ENCODE measurements at regions not wholly inside any gene's neighbourhood (a gene's known extent, or its start where the extent isn't known, plus 50 kb on each side); places are given as distances from the start of the nearest gene placed in this dataset.

DNA sequence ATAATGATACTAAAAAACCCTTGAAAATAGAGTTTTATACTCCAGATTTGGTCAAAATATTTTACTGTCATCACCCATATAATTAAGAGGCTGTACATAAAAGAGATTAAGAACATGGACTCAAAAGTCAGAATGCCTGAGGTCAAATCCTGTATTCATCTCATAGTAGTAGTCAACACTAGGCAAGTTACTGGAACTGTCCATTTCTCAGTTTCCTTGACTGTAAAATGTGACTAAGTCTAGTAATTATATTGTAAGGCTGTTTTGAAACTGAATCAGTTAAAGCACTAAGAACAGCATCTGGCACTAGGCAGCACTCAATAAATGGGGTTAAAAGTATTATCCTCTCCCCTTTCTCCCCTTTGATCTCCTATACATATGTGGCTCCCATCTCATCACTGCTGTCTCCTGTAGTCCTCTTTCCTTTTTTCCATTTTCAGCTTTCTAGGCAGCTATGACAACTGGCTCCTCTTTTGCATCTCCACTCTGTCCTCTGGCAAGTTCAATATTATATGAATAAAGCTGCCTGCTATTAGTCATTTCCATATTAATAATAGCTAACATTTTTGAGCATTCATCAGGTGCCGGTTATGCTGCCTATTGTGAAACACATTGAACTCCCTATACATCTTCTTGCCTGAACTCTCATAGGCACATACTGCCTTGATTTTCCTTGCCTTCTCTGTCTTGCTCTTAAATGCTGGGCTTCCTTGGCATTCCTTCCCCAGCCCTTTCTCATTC, 185.8 kb upstream of the NREP start:
- Histone ChIP-seq H3K9me2 (replicated peaks; ENCODE audit: insufficient read depth, low read length) (no peaks in the 10 kb centered on the region), H3K27ac (ENCODE audit: low read length) (no peak overlapping the region), H2AFZ (ENCODE audit: low read length) (no peak overlapping the region), H3K27me3 (replicated peaks; ENCODE audit: insufficient read depth, low read length) (no peaks in the 10 kb centered on the region), H3K9ac (ENCODE audit: low read length) (no peak overlapping the region), H4K20me1 (ENCODE audit: insufficient read depth, low read length) (no peaks in the 10 kb centered on the region), H3K4me3 (ENCODE audit: low read length) (no peak overlapping the region), H3F3A (ENCODE audit: insufficient read depth, low read length) (no peaks in the 10 kb centered on the region), H3K9me3 (replicated peaks; ENCODE audit: insufficient read depth, low read length) (no peaks in the 10 kb centered on the region), H3K4me1 (ENCODE audit: low read length) (no peaks in the 10 kb centered on the region), H3K4me2 (ENCODE audit: low read depth, low read length) (no peak overlapping the region), H3K36me3 (replicated peaks; ENCODE audit: insufficient read depth, low read length) (no peaks in the 10 kb centered on the region), H3K79me2 (ENCODE audit: low read length) (no peaks in the 10 kb centered on the region)
- TF ChIP-seq EZH2 (optimal IDR thresholded peaks at IDR 0.05; ENCODE audit: low read depth, low read length) = no peak
- no peak for DNase-seq

DNA sequence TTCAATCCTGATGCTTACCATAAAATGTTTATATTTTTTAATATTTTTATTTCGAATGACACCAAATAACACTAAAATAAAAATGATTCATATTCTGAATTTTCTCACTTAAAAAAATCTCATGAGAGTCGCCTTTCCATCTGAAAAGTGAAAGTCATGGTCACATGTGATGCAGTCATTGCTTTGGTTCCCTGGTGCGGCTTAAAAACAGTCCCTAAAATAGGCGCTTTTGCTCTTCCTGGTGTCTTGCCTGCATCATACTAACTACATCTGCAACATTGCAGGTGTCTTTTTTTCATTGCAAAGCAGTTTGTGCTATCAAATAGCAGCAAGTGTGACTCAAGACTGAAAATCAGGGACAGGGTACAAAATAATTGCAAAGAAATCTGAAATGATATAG, 185.2 kb upstream of the NREP start:
- no peaks in the 10 kb centered on the region for H3K4me1 ChIP-seq (ENCODE audit: low read length)
- H3K79me2 ChIP-seq (ENCODE audit: low read length) = no peaks in the 10 kb centered on the region
- no peaks in the 10 kb centered on the region for H3K9me2 ChIP-seq (replicated peaks; ENCODE audit: insufficient read depth, low read length)
- no peaks in the 10 kb centered on the region for H4K20me1 ChIP-seq (ENCODE audit: insufficient read depth, low read length)
- H3K9me3 ChIP-seq (replicated peaks; ENCODE audit: insufficient read depth, low read length) = no peaks in the 10 kb centered on the region
- no peaks in the 10 kb centered on the region for H3K27me3 ChIP-seq (replicated peaks; ENCODE audit: insufficient read depth, low read length)
- H3K36me3 ChIP-seq (replicated peaks; ENCODE audit: insufficient read depth, low read length) = no peaks in the 10 kb centered on the region
- no peak for DNase-seq
- no peak overlapping the region for H2AFZ ChIP-seq (ENCODE audit: low read length)
- no peak overlapping the region for H3K9ac ChIP-seq (ENCODE audit: low read length)
- no peaks in the 10 kb centered on the region for H3F3A ChIP-seq (ENCODE audit: insufficient read depth, low read length)
- H3K4me2 ChIP-seq (ENCODE audit: low read depth, low read length) = no peak overlapping the region
- H3K4me3 ChIP-seq (ENCODE audit: low read length) = no peak overlapping the region
- no peak overlapping the region for H3K27ac ChIP-seq (ENCODE audit: low read length)
- TF ChIP-seq EZH2 (optimal IDR thresholded peaks at IDR 0.05; ENCODE audit: low read depth, low read length) = no peak
- TF ChIP-seq EZH2phosphoT487 (IDR thresholded peaks at IDR 0.05; ENCODE audit: low read length) = no peak
- TF ChIP-seq, protein P1, sequence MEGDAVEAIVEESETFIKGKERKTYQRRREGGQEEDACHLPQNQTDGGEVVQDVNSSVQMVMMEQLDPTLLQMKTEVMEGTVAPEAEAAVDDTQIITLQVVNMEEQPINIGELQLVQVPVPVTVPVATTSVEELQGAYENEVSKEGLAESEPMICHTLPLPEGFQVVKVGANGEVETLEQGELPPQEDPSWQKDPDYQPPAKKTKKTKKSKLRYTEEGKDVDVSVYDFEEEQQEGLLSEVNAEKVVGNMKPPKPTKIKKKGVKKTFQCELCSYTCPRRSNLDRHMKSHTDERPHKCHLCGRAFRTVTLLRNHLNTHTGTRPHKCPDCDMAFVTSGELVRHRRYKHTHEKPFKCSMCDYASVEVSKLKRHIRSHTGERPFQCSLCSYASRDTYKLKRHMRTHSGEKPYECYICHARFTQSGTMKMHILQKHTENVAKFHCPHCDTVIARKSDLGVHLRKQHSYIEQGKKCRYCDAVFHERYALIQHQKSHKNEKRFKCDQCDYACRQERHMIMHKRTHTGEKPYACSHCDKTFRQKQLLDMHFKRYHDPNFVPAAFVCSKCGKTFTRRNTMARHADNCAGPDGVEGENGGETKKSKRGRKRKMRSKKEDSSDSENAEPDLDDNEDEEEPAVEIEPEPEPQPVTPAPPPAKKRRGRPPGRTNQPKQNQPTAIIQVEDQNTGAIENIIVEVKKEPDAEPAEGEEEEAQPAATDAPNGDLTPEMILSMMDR (IDR thresholded peaks at IDR 0.05; ENCODE audit: low read length) = no peak

DNA sequence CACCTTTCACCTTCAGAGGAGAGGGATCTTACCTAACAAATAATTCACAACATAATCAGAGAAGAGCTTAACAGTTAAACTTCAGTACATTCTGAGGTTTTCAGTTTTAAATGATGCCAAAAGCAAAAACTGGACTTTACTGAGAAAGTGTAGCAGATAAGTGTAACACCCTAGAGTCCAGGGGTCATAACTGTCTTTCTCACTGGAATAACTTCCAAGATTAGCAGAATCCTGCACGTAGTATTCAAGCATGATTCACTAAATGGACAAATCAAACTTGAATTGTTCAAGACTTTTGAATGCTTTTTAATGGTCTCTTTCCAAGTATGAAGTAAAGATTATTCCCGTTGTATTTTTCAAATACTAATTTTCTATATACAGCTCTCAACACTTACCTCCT, 180.1 kb upstream of the NREP start:
- Histone ChIP-seq H2AFZ (ENCODE audit: low read length) (no peak overlapping the region), H3K4me2 (ENCODE audit: low read depth, low read length) (no peak overlapping the region), H3K9me3 (replicated peaks; ENCODE audit: insufficient read depth, low read length) (no peaks in the 10 kb centered on the region), H3K27me3 (replicated peaks; ENCODE audit: insufficient read depth, low read length) (no peaks in the 10 kb centered on the region), H3K9ac (ENCODE audit: low read length) (no peak overlapping the region), H3K4me1 (ENCODE audit: low read length) (no peaks in the 10 kb centered on the region), H3K27ac (ENCODE audit: low read length) (no peak overlapping the region), H3K36me3 (replicated peaks; ENCODE audit: insufficient read depth, low read length) (no peaks in the 10 kb centered on the region), H3F3A (ENCODE audit: insufficient read depth, low read length) (no peaks in the 10 kb centered on the region), H3K4me3 (ENCODE audit: low read length) (no peak overlapping the region), H3K79me2 (ENCODE audit: low read length) (no peaks in the 10 kb centered on the region), H4K20me1 (ENCODE audit: insufficient read depth, low read length) (no peaks in the 10 kb centered on the region), H3K9me2 (replicated peaks; ENCODE audit: insufficient read depth, low read length) (no peaks in the 10 kb centered on the region)
- DNase-seq = no peak
- TF ChIP-seq EZH2 (optimal IDR thresholded peaks at IDR 0.05; ENCODE audit: low read depth, low read length) (no peak), EZH2phosphoT487 (IDR thresholded peaks at IDR 0.05; ENCODE audit: low read length) (no peak)
- TF ChIP-seq, protein P1 (IDR thresholded peaks at IDR 0.05; ENCODE audit: low read length) = no peak

DNA sequence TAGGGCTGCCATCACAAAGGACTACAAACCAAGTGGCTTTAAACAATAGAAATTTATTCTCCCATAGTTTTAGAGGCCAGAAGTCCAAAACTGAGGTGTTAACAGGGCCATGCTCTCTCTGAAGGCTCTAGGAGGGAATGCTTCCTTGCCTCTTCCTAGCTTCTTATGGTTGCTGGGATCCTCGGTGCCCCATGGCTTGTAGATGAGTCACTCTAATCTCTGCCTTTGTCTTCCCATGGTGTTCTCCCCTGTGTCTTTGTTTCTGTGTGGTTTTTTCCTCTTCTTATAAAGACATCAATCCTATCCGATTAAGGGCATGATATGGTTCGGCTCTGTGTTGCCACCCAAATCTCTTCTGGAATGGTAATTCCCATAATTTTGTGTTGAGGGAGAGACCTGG, 178.8 kb upstream of the NREP start:
- Histone ChIP-seq H3K36me3 (replicated peaks; ENCODE audit: insufficient read depth, low read length) (no peaks in the 10 kb centered on the region), H3F3A (ENCODE audit: insufficient read depth, low read length) (no peaks in the 10 kb centered on the region), H3K9me3 (replicated peaks; ENCODE audit: insufficient read depth, low read length) (no peaks in the 10 kb centered on the region), H3K4me2 (ENCODE audit: low read depth, low read length) (no peak overlapping the region), H3K4me1 (ENCODE audit: low read length) (no peaks in the 10 kb centered on the region), H3K79me2 (ENCODE audit: low read length) (no peaks in the 10 kb centered on the region), H3K27me3 (replicated peaks; ENCODE audit: insufficient read depth, low read length) (no peaks in the 10 kb centered on the region), H3K4me3 (ENCODE audit: low read length) (no peak overlapping the region), H3K9me2 (replicated peaks; ENCODE audit: insufficient read depth, low read length) (no peaks in the 10 kb centered on the region), H4K20me1 (ENCODE audit: insufficient read depth, low read length) (no peaks in the 10 kb centered on the region), H3K27ac (ENCODE audit: low read length) (no peak overlapping the region), H2AFZ (ENCODE audit: low read length) (no peak overlapping the region), H3K9ac (ENCODE audit: low read length) (no peak overlapping the region)
- DNase-seq = no peak
- TF ChIP-seq, protein P1 (IDR thresholded peaks at IDR 0.05; ENCODE audit: low read length) = no peak
- no peak for TF ChIP-seq EZH2 (optimal IDR thresholded peaks at IDR 0.05; ENCODE audit: low read depth, low read length)
- no peak for TF ChIP-seq EZH2phosphoT487 (IDR thresholded peaks at IDR 0.05; ENCODE audit: low read length)

All from MM.1S (cell line).